ENCODE measurements at regions not wholly inside any gene's neighbourhood (a gene's known extent, or its start where the extent isn't known, plus 50 kb on each side); places are given as distances from the start of the nearest gene placed in this dataset.

GRCh38 chr9:16348531-16348930, 521.9 kb downstream of the BNC2 start:
- no peak for DNase-seq
- Histone ChIP-seq H3K36me3 (ENCODE audit: control insufficient read depth, insufficient read depth, low read length) (no peaks in the 10 kb centered on the region), H3K9me3 (ENCODE audit: control insufficient read depth, low read length) (no peaks in the 10 kb centered on the region), H3K4me3 (ENCODE audit: low read length) (no peak overlapping the region), H3K9ac (ENCODE audit: extremely low read depth, low read length, poor library complexity, severe bottlenecking) (no peak overlapping the region), H3K4me1 (ENCODE audit: control insufficient read depth, insufficient read depth, low read length) (no peaks in the 10 kb centered on the region), H3K27ac (ENCODE audit: low read depth, low read length) (no peak overlapping the region), H3K27me3 (ENCODE audit: control insufficient read depth, insufficient read depth, low read length, poor library complexity, severe bottlenecking) (no peaks in the 10 kb centered on the region)
- Mint-ChIP-seq H3K27me3 (ENCODE audit: insufficient read depth) (peaks cover 2% of the 10 kb centered on the region), H3K27ac (no peak overlapping the region), H3K36me3 (ENCODE audit: low read depth) (no peaks in the 10 kb centered on the region), H3K4me3 (no peak overlapping the region), H3K4me1 (peaks cover 11% of the 10 kb centered on the region), H3K9me3 (no peaks in the 10 kb centered on the region)
- TF ChIP-seq, protein P1, sequence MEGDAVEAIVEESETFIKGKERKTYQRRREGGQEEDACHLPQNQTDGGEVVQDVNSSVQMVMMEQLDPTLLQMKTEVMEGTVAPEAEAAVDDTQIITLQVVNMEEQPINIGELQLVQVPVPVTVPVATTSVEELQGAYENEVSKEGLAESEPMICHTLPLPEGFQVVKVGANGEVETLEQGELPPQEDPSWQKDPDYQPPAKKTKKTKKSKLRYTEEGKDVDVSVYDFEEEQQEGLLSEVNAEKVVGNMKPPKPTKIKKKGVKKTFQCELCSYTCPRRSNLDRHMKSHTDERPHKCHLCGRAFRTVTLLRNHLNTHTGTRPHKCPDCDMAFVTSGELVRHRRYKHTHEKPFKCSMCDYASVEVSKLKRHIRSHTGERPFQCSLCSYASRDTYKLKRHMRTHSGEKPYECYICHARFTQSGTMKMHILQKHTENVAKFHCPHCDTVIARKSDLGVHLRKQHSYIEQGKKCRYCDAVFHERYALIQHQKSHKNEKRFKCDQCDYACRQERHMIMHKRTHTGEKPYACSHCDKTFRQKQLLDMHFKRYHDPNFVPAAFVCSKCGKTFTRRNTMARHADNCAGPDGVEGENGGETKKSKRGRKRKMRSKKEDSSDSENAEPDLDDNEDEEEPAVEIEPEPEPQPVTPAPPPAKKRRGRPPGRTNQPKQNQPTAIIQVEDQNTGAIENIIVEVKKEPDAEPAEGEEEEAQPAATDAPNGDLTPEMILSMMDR (conservative IDR thresholded peaks at IDR 0.05), result no peak
- WGBS, 2 experiments (ENCODE audit: insufficient coverage in 1 of 2, insufficient read length in 1 of 2), result 86 to 94% methylated on average over 2 to 4 of the region's 4 CpGs

DNA sequence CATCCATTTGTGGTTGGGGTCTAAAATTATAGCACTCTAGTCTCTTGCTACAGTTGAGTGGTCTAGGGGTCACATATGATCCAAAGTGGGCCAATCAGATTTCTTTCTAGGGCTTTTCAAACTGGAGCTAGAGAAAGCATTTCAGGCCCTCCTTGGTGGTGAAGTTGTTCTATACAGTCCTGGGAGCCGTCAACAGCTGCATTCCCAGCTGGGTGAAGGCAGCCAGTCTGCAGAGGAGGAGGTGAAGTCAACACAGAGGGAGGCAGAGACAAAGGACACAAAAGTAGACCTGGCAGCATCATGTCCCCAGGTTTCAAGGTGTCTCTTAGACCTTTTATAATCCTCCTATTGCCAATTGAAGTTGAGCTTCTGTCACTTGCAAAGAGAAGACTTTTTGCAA, 518.2 kb downstream of the BNC2 start:
- Mint-ChIP-seq H3K27me3 (ENCODE audit: insufficient read depth) (peaks cover 3% of the 10 kb centered on the region), H3K36me3 (ENCODE audit: low read depth) (no peaks in the 10 kb centered on the region), H3K27ac (no peak overlapping the region), H3K4me1 (no peaks in the 10 kb centered on the region), H3K9me3 (no peaks in the 10 kb centered on the region), H3K4me3 (no peak overlapping the region)
- Histone ChIP-seq H3K27me3 (ENCODE audit: control insufficient read depth, insufficient read depth, low read length, poor library complexity, severe bottlenecking) (no peaks in the 10 kb centered on the region), H3K36me3 (ENCODE audit: control insufficient read depth, insufficient read depth, low read length) (no peaks in the 10 kb centered on the region), H3K4me3 (ENCODE audit: low read length) (no peak overlapping the region), H3K4me1 (ENCODE audit: control insufficient read depth, insufficient read depth, low read length) (no peaks in the 10 kb centered on the region), H3K9ac (ENCODE audit: extremely low read depth, low read length, poor library complexity, severe bottlenecking) (no peak overlapping the region), H3K9me3 (ENCODE audit: control insufficient read depth, low read length) (no peaks in the 10 kb centered on the region), H3K27ac (ENCODE audit: low read depth, low read length) (no peak overlapping the region)
- DNase-seq, result no peak
- TF ChIP-seq, protein P1 (conservative IDR thresholded peaks at IDR 0.05), result no peak
- 68 to 83% methylated on average over 1 of the region's 1 CpG for WGBS, 2 experiments (ENCODE audit: insufficient coverage in 1 of 2, insufficient read length in 1 of 2)

DNA sequence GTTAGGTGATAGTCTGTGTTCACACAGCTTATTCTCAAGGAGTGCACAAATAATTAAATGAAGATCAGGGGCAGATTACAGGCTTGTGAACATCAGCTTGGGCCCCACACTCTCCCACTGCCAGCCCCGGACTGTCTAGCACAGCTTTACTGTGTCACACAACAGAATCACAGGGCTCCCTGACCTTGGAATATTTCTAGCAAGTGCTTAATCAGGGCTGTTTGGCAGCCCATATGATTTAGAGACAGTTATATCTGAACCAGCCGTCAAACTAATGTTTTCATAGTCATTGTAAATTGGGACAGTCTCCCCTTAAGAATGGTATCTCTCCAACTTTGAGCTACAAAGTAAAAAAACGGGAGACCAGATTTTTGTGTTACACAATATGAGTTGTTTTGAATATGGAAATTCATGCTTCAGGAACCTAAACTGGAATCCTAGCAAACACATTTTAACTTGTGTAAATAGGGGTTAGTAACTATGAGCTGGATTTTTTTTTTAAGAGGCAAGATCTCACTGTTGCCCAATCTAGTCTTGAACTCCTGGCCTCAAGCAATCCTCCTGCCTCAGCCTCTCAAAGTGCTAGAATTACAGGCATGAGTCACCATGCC, 517.6 kb downstream of the BNC2 start:
- H3K4me3 ChIP-seq (ENCODE audit: low read length), result no peak overlapping the region
- TF ChIP-seq, protein P1 (conservative IDR thresholded peaks at IDR 0.05), result no peak
- no peaks in the 10 kb centered on the region for H3K4me1 ChIP-seq (ENCODE audit: control insufficient read depth, insufficient read depth, low read length)
- no peaks in the 10 kb centered on the region for H3K36me3 Mint-ChIP-seq (ENCODE audit: low read depth)
- H3K36me3 ChIP-seq (ENCODE audit: control insufficient read depth, insufficient read depth, low read length), result no peaks in the 10 kb centered on the region
- no peak overlapping the region for H3K27ac ChIP-seq (ENCODE audit: low read depth, low read length)
- H3K27ac Mint-ChIP-seq, result no peak overlapping the region
- H3K9me3 Mint-ChIP-seq, result no peaks in the 10 kb centered on the region
- no peaks in the 10 kb centered on the region for H3K9me3 ChIP-seq (ENCODE audit: control insufficient read depth, low read length)
- 88 to 97% methylated on average over 3 of the region's 3 CpGs for WGBS, 2 experiments (ENCODE audit: insufficient coverage in 1 of 2, insufficient read length in 1 of 2)
- no peak for DNase-seq
- H3K4me3 Mint-ChIP-seq, result no peak overlapping the region
- H3K27me3 ChIP-seq (ENCODE audit: control insufficient read depth, insufficient read depth, low read length, poor library complexity, severe bottlenecking), result no peaks in the 10 kb centered on the region
- H3K27me3 Mint-ChIP-seq (ENCODE audit: insufficient read depth), result peaks cover 3% of the 10 kb centered on the region
- H3K9ac ChIP-seq (ENCODE audit: extremely low read depth, low read length, poor library complexity, severe bottlenecking), result no peak overlapping the region
- no peaks in the 10 kb centered on the region for H3K4me1 Mint-ChIP-seq
